Activated CD4-positive, alpha-beta T cell treated with anti-CD3 and anti-CD28 coated beads, Interleukin-2, amount 10 ng/mL, durations not matched to agents 7 days and 5 days (primary cell): ENCODE measurements at regions not wholly inside any gene's neighbourhood (a gene's known extent, or its start where the extent isn't known, plus 50 kb on each side); places are given as distances from the start of the nearest gene placed in this dataset.
"Not testable (repeated sequence)": the region's sequence is repeated elsewhere in the genome, so short reads cannot be mapped to it uniquely, and the experiment has no call there.

Source experiments
- CTCF ChIA-PET: fragments of 350-600 bp; sonication (Branson Sonifier 250); formaldehyde crosslinking; loops from one replicate; lab custom pipeline; 2021; ENCODE audit warnings: antibody characterized with exemption; lab: Charles Lee
- POLR2A ChIA-PET: fragments of 350-600 bp; sonication (Branson Sonifier 250); formaldehyde crosslinking; loops from one replicate; lab custom pipeline; 2021; ENCODE audit warnings: antibody characterized with exemption; lab: Charles Lee
- DNase-seq: peaks from one replicate; pipeline ENCODE4 v3.0.0-alpha.2; 2020
- H3K27ac Mint-ChIP-seq: one replicate; pipeline ENCODE4 v1.8.0; 2021; ENCODE audit warnings: mild to moderate bottlenecking, moderate library complexity, mixed read lengths
- H3K27me3 Mint-ChIP-seq: one replicate; pipeline ENCODE4 v1.8.0; 2021; ENCODE audit warnings: mixed read lengths
- H3K36me3 Mint-ChIP-seq: one replicate; pipeline ENCODE4 v1.8.0; 2021; ENCODE audit warnings: low read depth, mixed read lengths
- H3K4me1 Mint-ChIP-seq: one replicate; pipeline ENCODE4 v1.8.0; 2021; ENCODE audit warnings: mixed read lengths
- H3K4me3 Mint-ChIP-seq: one replicate; pipeline ENCODE4 v1.8.0; 2021; ENCODE audit warnings: mild to moderate bottlenecking, moderate library complexity, mixed read lengths
- H3K9me3 Mint-ChIP-seq: one replicate; pipeline ENCODE4 v1.8.0; 2021; ENCODE audit warnings: mixed read lengths

- CTCF ChIA-PET: no interaction called here
These were observed 300.1 kb downstream of the NDUFA10 start for GRCh38 chr2:239724851-239725550.

GRCh38 chr2:239724194-239724849 is 300.8 kb downstream of the NDUFA10 start:
- Mint-ChIP-seq H3K36me3 (no peaks in the 10 kb centered on the region), H3K9me3 (no peaks in the 10 kb centered on the region), H3K4me3 (no peak overlapping the region), H3K27me3 (no peaks in the 10 kb centered on the region), H3K4me1 (no peaks in the 10 kb centered on the region), H3K27ac (no peak overlapping the region)
- ChIA-PET POLR2A (interaction anchor here (0.7 kb wide), 1 partner anchor 44 kb away, joined by 3 read pairs; no protein-coding TSS in a partner anchor), CTCF (no interaction called here)
- no peak for DNase-seq

More at GRCh38 chr2:239724851-239725550, 300.1 kb downstream of the NDUFA10 start:
- H3K4me3 Mint-ChIP-seq: no peak overlapping the region
- no peak for DNase-seq
- no peaks in the 10 kb centered on the region for H3K9me3 Mint-ChIP-seq
- H3K27ac Mint-ChIP-seq: no peak overlapping the region
- no peaks in the 10 kb centered on the region for H3K36me3 Mint-ChIP-seq
- H3K4me1 Mint-ChIP-seq: no peaks in the 10 kb centered on the region
- POLR2A ChIA-PET: no interaction called here
- H3K27me3 Mint-ChIP-seq: no peaks in the 10 kb centered on the region

- ChIA-PET CTCF (no interaction called here), POLR2A (interaction anchor here (0.7 kb wide), 1 partner anchor 45 kb away, joined by 3 read pairs; no protein-coding TSS in a partner anchor)
- DNase-seq: no peak
- Mint-ChIP-seq H3K9me3 (no peaks in the 10 kb centered on the region), H3K27ac (no peak overlapping the region), H3K4me1 (no peaks in the 10 kb centered on the region), H3K27me3 (no peaks in the 10 kb centered on the region), H3K36me3 (no peaks in the 10 kb centered on the region), H3K4me3 (no peak overlapping the region)
These were observed 301.5 kb downstream of the NDUFA10 start for GRCh38 chr2:239723486-239724193.

- ChIA-PET CTCF (no interaction called here), POLR2A (no interaction called here)
- Mint-ChIP-seq H3K4me1 (no peaks in the 10 kb centered on the region), H3K27me3 (no peaks in the 10 kb centered on the region), H3K9me3 (no peaks in the 10 kb centered on the region), H3K4me3 (no peak overlapping the region), H3K27ac (no peak overlapping the region), H3K36me3 (no peaks in the 10 kb centered on the region)
- no peak for DNase-seq
These were observed 302.2 kb downstream of the NDUFA10 start for GRCh38 chr2:239722760-239723470.

GRCh38 chr2:239721991-239722759 is 303.0 kb downstream of the NDUFA10 start:
- ChIA-PET POLR2A (no interaction called here), CTCF (no interaction called here)
- Mint-ChIP-seq H3K9me3 (no peaks in the 10 kb centered on the region), H3K36me3 (no peaks in the 10 kb centered on the region), H3K4me1 (no peaks in the 10 kb centered on the region), H3K4me3 (no peak overlapping the region), H3K27ac (no peak overlapping the region), H3K27me3 (no peaks in the 10 kb centered on the region)
- no peak for DNase-seq

- CTCF ChIA-PET: no interaction called here
- Mint-ChIP-seq H3K9me3 (no peaks in the 10 kb centered on the region), H3K4me3 (no peak overlapping the region), H3K36me3 (no peaks in the 10 kb centered on the region), H3K27ac (no peak overlapping the region), H3K27me3 (no peaks in the 10 kb centered on the region), H3K4me1 (no peaks in the 10 kb centered on the region)
- no peak for DNase-seq
- POLR2A ChIA-PET: no interaction called here
These were observed 303.6 kb downstream of the NDUFA10 start for GRCh38 chr2:239721531-239721930.

GRCh38 chr2:239720361-239721360 is 304.5 kb downstream of the NDUFA10 start:
- Mint-ChIP-seq H3K36me3 (no peaks in the 10 kb centered on the region), H3K4me3 (no peak overlapping the region), H3K9me3 (no peaks in the 10 kb centered on the region), H3K4me1 (no peaks in the 10 kb centered on the region), H3K27me3 (no peaks in the 10 kb centered on the region), H3K27ac (no peak overlapping the region)
- ChIA-PET CTCF (no interaction called here), POLR2A (no interaction called here)
- DNase-seq: no peak

GRCh38 chr2:239719791-239720360 is 305.3 kb downstream of the NDUFA10 start:
- Mint-ChIP-seq H3K4me3 (no peak overlapping the region), H3K27ac (no peak overlapping the region), H3K36me3 (no peaks in the 10 kb centered on the region), H3K27me3 (no peaks in the 10 kb centered on the region), H3K9me3 (no peaks in the 10 kb centered on the region), H3K4me1 (no peaks in the 10 kb centered on the region)
- DNase-seq: no peak
- POLR2A ChIA-PET: no interaction called here
- CTCF ChIA-PET: no interaction called here

GRCh38 chr2:239718991-239719390 is 306.2 kb downstream of the NDUFA10 start:
- DNase-seq, H3K9me3 Mint-ChIP-seq, H3K27me3 Mint-ChIP-seq, H3K27ac Mint-ChIP-seq, H3K36me3 Mint-ChIP-seq, H3K4me1 Mint-ChIP-seq, H3K4me3 Mint-ChIP-seq, POLR2A ChIA-PET, CTCF ChIA-PET: not testable (repeated sequence)

GRCh38 chr2:239717706-239718105 is 307.4 kb downstream of the NDUFA10 start:
- no peak overlapping the region for H3K4me3 Mint-ChIP-seq

GRCh38 chr2:239717319-239717675 is 307.8 kb downstream of the NDUFA10 start:
- no peaks in the 10 kb centered on the region for H3K4me1 Mint-ChIP-seq
- H3K36me3 Mint-ChIP-seq: no peaks in the 10 kb centered on the region
- peaks cover 14% of the 10 kb centered on the region for H3K9me3 Mint-ChIP-seq
- H3K4me3 Mint-ChIP-seq: no peak overlapping the region
- ChIA-PET POLR2A (no interaction called here), CTCF (no interaction called here)
- H3K27ac Mint-ChIP-seq: no peak overlapping the region
- DNase-seq: no peak
- H3K27me3 Mint-ChIP-seq: no peaks in the 10 kb centered on the region

More at GRCh38 chr2:239717706-239718105, 307.4 kb downstream of the NDUFA10 start:
- Mint-ChIP-seq H3K27ac (no peak overlapping the region), H3K27me3 (no peaks in the 10 kb centered on the region), H3K4me1 (no peaks in the 10 kb centered on the region), H3K9me3 (peaks cover 12% of the 10 kb centered on the region), H3K36me3 (no peaks in the 10 kb centered on the region)
- no peak for DNase-seq
- ChIA-PET CTCF (no interaction called here), POLR2A (no interaction called here)
